Transverse colon (tissue), 4 donors: ENCODE measurements at regions not wholly inside any gene's neighbourhood (a gene's known extent, or its start where the extent isn't known, plus 50 kb on each side); places are given as distances from the start of the nearest gene placed in this dataset.

Source experiments
- CTCF ChIP-seq, 5 experiments: fragments of 200-600 bp in 3 of 5; fragments of 450-650 bp in 2 of 5; sonication (generic) in 3 of 5; IDR thresholded peaks; 1 replicate in 2 of 5; 2 replicates in 3 of 5; pipeline ENCODE4 v1.5.1; 2016 to 2017; ENCODE audit warnings: antibody characterized with exemption in 5 of 5, inconsistent platforms in 3 of 5, mild to moderate bottlenecking in 2 of 5, moderate library complexity in 1 of 5
- POLR2A ChIP-seq: fragments of 450-650 bp; IDR thresholded peaks from one replicate; pipeline ENCODE4 v1.6.1; 2016; ENCODE audit warnings: antibody characterized with exemption, mild to moderate bottlenecking, moderate library complexity
- POLR2AphosphoS5 ChIP-seq, 3 donors: sonication (generic); formaldehyde crosslinking; IDR thresholded peaks; one replicate each; pipeline ENCODE4 v1.6.1; 2016; ENCODE audit warnings: antibody characterized with exemption in 3 of 3

DNA sequence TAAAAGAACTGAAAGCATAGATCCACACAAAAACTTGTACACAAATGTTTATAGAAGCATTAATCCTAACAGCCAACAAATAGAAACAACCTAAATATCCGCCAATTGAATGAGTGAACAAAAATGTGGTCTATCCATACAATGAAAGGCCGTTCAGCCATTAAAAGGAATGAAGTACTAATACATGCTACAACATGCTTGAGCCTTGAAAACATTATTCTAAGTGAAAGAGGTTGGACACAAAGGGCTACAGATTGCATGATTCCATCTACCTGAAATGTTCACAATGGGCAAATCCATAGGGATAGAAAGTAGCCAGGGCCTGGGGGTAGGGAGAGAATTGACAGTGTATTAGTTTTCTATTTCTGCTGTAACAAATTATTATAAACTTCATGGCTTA lies 169.2 kb downstream of the SPCS3 start:
- no peak for TF ChIP-seq CTCF (IDR thresholded peaks at IDR 0.05)
- TF ChIP-seq POLR2A = no peak
- TF ChIP-seq POLR2AphosphoS5 (IDR thresholded peaks at IDR 0.05) = no peak
